Mesendoderm (in vitro differentiated cells): ENCODE measurements at regions not wholly inside any gene's neighbourhood (a gene's known extent, or its start where the extent isn't known, plus 50 kb on each side); places are given as distances from the start of the nearest gene placed in this dataset.

Experiments used
- DNase-seq: peaks from one replicate; pipeline ENCODE4 v3.0.0; 2013
- H2AK5ac ChIP-seq: 2 replicates; pipeline ENCODE4 v1.6.1; 2013; ENCODE audit warnings: low read length, inconsistent platforms
- H2BK120ac ChIP-seq: 2 replicates; pipeline ENCODE4 v1.6.1; 2013; ENCODE audit warnings: low read depth, mild to moderate bottlenecking, low read length, moderate library complexity, mixed read lengths
- H2BK15ac ChIP-seq: replicated peaks from 2 replicates; pipeline ENCODE4 v1.6.1; 2013; ENCODE audit warnings: low read depth, mild to moderate bottlenecking, moderate library complexity
- H2BK5ac ChIP-seq: 2 replicates; pipeline ENCODE4 v1.6.1; 2013; ENCODE audit warnings: low read length, inconsistent platforms
- H3K18ac ChIP-seq: 2 replicates; pipeline ENCODE4 v1.6.1; 2013; ENCODE audit warnings: mild to moderate bottlenecking, low read length, mixed read lengths
- H3K23ac ChIP-seq: one replicate; pipeline ENCODE4 v1.6.1; 2013; ENCODE audit warnings: low read length
- H3K27ac ChIP-seq: 2 replicates; pipeline ENCODE4 v1.5.1; 2013; ENCODE audit warnings: low read depth, mild to moderate bottlenecking, inconsistent platforms, low read length, moderate library complexity
- H3K27me3 ChIP-seq: 2 replicates; pipeline ENCODE4 v1.6.1; 2013; ENCODE audit warnings: low read length, control low read depth, mild to moderate bottlenecking, inconsistent platforms; ENCODE audit not compliant: insufficient read depth, poor library complexity
- H3K36me3 ChIP-seq: 2 replicates; pipeline ENCODE4 v1.6.1; 2013; ENCODE audit warnings: low read length, inconsistent platforms; ENCODE audit not compliant: control insufficient read depth, insufficient read depth
- H3K4ac ChIP-seq: one replicate; pipeline ENCODE4 v1.6.1; 2013; ENCODE audit warnings: low read depth, mild to moderate bottlenecking, low read length, moderate library complexity
- H3K4me1 ChIP-seq: 2 replicates; pipeline ENCODE4 v1.6.1; 2013; ENCODE audit warnings: low read depth, low read length, inconsistent platforms; ENCODE audit not compliant: control insufficient read depth
- H3K4me2 ChIP-seq: 2 replicates; pipeline ENCODE4 v1.6.1; 2013; ENCODE audit warnings: low read length
- H3K4me3 ChIP-seq: 2 replicates; pipeline ENCODE4 v1.5.1; 2013; ENCODE audit warnings: mild to moderate bottlenecking, low read length
- H3K56ac ChIP-seq: one replicate; pipeline ENCODE4 v1.6.1; 2013; ENCODE audit warnings: low read length
- H3K79me1 ChIP-seq: 2 replicates; pipeline ENCODE4 v1.6.1; 2013; ENCODE audit warnings: low read length, inconsistent platforms
- H3K79me2 ChIP-seq: 2 replicates; pipeline ENCODE4 v1.6.1; 2013; ENCODE audit warnings: mild to moderate bottlenecking, low read length; ENCODE audit not compliant: control insufficient read depth, insufficient read depth
- H3K9ac ChIP-seq: 2 replicates; pipeline ENCODE4 v1.6.1; 2013; ENCODE audit warnings: low read length, inconsistent platforms
- H4K5ac ChIP-seq: one replicate; pipeline ENCODE4 v1.6.1; 2013; ENCODE audit warnings: low read length
- H4K8ac ChIP-seq: one replicate; pipeline ENCODE4 v1.6.1; 2013; ENCODE audit warnings: low read depth, mild to moderate bottlenecking, control low read depth, low read length, moderate library complexity
- WGBS: extraction: QIAGEN DNeasy Blood & Tissue Kit; methylation state at CpG from one replicate; pipeline ENCODE4 v1.1.7; 2013; ENCODE audit warnings: low lambda C conversion rate, missing lambda C conversion rate; ENCODE audit not compliant: insufficient coverage; ENCODE audit errors: extremely low coverage; 5-methylcytosine and 5-hydroxymethylcytosine counted together

- Histone ChIP-seq H3K27ac (no peak overlapping the region), H3K4me3 (no peak overlapping the region), H2BK15ac (no peak overlapping the region)
These were observed 544.5 kb upstream of the CDH11 start for GRCh38 chr16:65666132-65666941.

DNA sequence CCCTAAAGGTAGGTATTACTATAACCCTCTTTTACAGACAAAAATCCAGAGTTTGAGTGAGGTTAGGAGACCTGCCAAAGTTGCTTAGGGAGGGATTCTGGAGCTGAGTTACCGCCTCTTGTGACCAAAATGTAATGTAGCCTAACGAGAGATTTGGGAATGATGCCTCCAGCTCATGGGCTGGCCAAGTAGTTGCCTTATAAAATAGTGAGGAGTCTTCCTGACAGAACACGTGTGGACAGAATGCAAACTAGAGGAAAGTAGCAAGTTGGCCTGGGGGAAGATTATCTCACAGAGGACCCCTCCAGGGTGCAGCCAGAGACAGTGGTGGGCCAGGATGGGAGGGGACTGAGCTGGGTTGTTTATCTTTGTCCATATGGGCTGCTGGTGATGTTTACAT lies 543.7 kb upstream of the CDH11 start:
- Histone ChIP-seq H4K8ac (no peak overlapping the region), H3K79me1 (no peaks in the 10 kb centered on the region), H3K4ac (no peak overlapping the region), H3K36me3 (no peaks in the 10 kb centered on the region), H3K23ac (no peak overlapping the region), H3K9ac (no peak overlapping the region), H3K27ac (no peak overlapping the region), H3K4me1 (peaks cover 4% of the 10 kb centered on the region), H4K5ac (no peak overlapping the region), H3K79me2 (no peaks in the 10 kb centered on the region), H3K4me2 (no peak overlapping the region), H3K27me3 (no peaks in the 10 kb centered on the region), H2AK5ac (no peak overlapping the region), H2BK120ac (no peak overlapping the region), H2BK5ac (no peak overlapping the region), H3K56ac (no peak overlapping the region), H3K18ac (no peak overlapping the region), H2BK15ac (no peak overlapping the region), H3K4me3 (no peak overlapping the region)
- no peak for DNase-seq
- no CpG with 5 or more reads among the region's 3 CpGs for WGBS

More at GRCh38 chr16:65666132-65666941, 544.5 kb upstream of the CDH11 start:
- H3K56ac ChIP-seq, result no peak overlapping the region
- no peak overlapping the region for H3K4me2 ChIP-seq
- no peak overlapping the region for H2AK5ac ChIP-seq
- no peak overlapping the region for H2BK120ac ChIP-seq
- no peak overlapping the region for H3K4ac ChIP-seq
- WGBS, result no CpG with 5 or more reads among the region's 11 CpGs
- no peak overlapping the region for H3K23ac ChIP-seq
- no peak overlapping the region for H3K9ac ChIP-seq
- no peaks in the 10 kb centered on the region for H3K27me3 ChIP-seq
- H4K5ac ChIP-seq, result no peak overlapping the region
- no peaks in the 10 kb centered on the region for H3K79me1 ChIP-seq
- no peak for DNase-seq
- no peaks in the 10 kb centered on the region for H3K36me3 ChIP-seq
- no peak overlapping the region for H4K8ac ChIP-seq
- H2BK5ac ChIP-seq, result no peak overlapping the region
- H3K79me2 ChIP-seq, result no peaks in the 10 kb centered on the region
- H3K18ac ChIP-seq, result no peak overlapping the region
- H3K4me1 ChIP-seq, result peaks cover 4% of the 10 kb centered on the region

DNA sequence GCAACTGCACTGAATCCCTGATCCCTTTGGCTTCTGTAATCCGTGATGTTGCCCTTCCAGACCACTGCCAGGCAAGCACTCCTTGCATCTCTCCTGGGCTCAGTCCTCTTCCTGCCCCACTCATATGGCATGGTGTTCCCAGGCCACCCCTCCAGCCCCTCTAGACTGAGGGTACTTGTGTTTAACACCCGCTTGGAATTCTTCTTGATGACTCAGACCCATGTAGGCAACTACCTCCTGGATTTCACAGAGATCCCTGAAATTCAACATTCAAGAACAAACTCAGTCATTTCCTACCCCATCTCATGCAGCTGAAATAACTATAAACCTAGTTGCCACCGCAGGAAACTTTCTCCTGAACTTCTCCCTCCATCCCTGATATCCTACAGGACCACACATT lies 541.9 kb upstream of the CDH11 start:
- no peak overlapping the region for H4K8ac ChIP-seq
- no peaks in the 10 kb centered on the region for H3K79me1 ChIP-seq
- no peak overlapping the region for H3K4me2 ChIP-seq
- H3K18ac ChIP-seq, result no peak overlapping the region
- no peak overlapping the region for H3K4me3 ChIP-seq
- DNase-seq, result peak; percentile 51
- no peak overlapping the region for H2AK5ac ChIP-seq
- no peaks in the 10 kb centered on the region for H3K27me3 ChIP-seq
- no peak overlapping the region for H2BK5ac ChIP-seq
- no peak overlapping the region for H2BK15ac ChIP-seq
- H3K4ac ChIP-seq, result no peak overlapping the region
- H3K56ac ChIP-seq, result no peak overlapping the region
- no peak overlapping the region for H3K27ac ChIP-seq
- peaks cover 4% of the 10 kb centered on the region for H3K4me1 ChIP-seq
- WGBS, result no CpG with 5 or more reads among the region's 3 CpGs
- no peaks in the 10 kb centered on the region for H3K79me2 ChIP-seq
- no peaks in the 10 kb centered on the region for H3K36me3 ChIP-seq
- H4K5ac ChIP-seq, result no peak overlapping the region
- H2BK120ac ChIP-seq, result no peak overlapping the region
- H3K9ac ChIP-seq, result no peak overlapping the region
- H3K23ac ChIP-seq, result no peak overlapping the region

GRCh38 chr16:65662256-65662655 lies 540.4 kb upstream of the CDH11 start:
- Histone ChIP-seq H3K79me1 (no peaks in the 10 kb centered on the region), H3K18ac (no peak overlapping the region), H2BK15ac (no peak overlapping the region), H3K56ac (no peak overlapping the region), H2BK5ac (no peak overlapping the region), H4K5ac (no peak overlapping the region), H3K4me3 (no peak overlapping the region), H3K4me1 (peaks cover 4% of the 10 kb centered on the region), H3K27me3 (no peaks in the 10 kb centered on the region), H3K27ac (no peak overlapping the region), H2BK120ac (no peak overlapping the region), H3K79me2 (no peaks in the 10 kb centered on the region), H3K23ac (no peak overlapping the region), H3K36me3 (no peaks in the 10 kb centered on the region), H3K4me2 (no peak overlapping the region), H2AK5ac (no peak overlapping the region), H3K9ac (no peak overlapping the region), H4K8ac (no peak overlapping the region), H3K4ac (no peak overlapping the region)
- DNase-seq, result no peak
- WGBS, result no CpG with 5 or more reads among the region's 4 CpGs

GRCh38 chr16:65661558-65661957 lies 539.7 kb upstream of the CDH11 start:
- no peaks in the 10 kb centered on the region for H3K27me3 ChIP-seq
- no peak overlapping the region for H3K4me3 ChIP-seq
- no peak overlapping the region for H2BK5ac ChIP-seq
- no peak overlapping the region for H2BK120ac ChIP-seq
- H2AK5ac ChIP-seq, result no peak overlapping the region
- no CpG with 5 or more reads among the region's 5 CpGs for WGBS
- H3K23ac ChIP-seq, result no peak overlapping the region
- no peaks in the 10 kb centered on the region for H3K36me3 ChIP-seq
- H3K79me1 ChIP-seq, result no peaks in the 10 kb centered on the region
- H3K79me2 ChIP-seq, result no peaks in the 10 kb centered on the region
- no peak overlapping the region for H3K9ac ChIP-seq
- no peak overlapping the region for H4K5ac ChIP-seq
- DNase-seq, result no peak
- H4K8ac ChIP-seq, result no peak overlapping the region
- no peak overlapping the region for H3K4me2 ChIP-seq
- no peak overlapping the region for H3K18ac ChIP-seq
- H3K56ac ChIP-seq, result no peak overlapping the region
- no peak overlapping the region for H3K27ac ChIP-seq
- H2BK15ac ChIP-seq, result no peak overlapping the region
- no peak overlapping the region for H3K4ac ChIP-seq
- peaks cover 4% of the 10 kb centered on the region for H3K4me1 ChIP-seq

DNA sequence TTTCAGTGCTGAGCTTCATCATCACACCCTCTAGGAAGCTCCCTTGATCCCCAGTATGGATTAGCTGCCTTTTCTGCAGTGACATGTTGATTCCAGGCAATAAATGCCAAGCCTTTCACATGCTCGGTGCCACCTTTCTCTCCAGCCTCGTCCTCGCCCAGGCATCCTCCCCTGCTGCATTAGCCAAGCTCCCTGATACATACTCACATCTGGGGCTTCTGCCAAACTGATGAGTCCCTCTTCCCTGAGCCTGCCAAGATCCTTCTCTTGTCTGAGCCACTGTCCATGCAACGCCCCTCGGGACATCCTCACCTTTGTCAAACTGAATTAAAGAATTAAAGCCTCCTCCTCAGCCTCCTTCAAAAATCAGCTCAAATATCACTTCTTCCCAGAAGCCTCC lies 538.5 kb upstream of the CDH11 start:
- H4K8ac ChIP-seq, result no peak overlapping the region
- no peak overlapping the region for H3K4ac ChIP-seq
- no peak overlapping the region for H2BK5ac ChIP-seq
- no peaks in the 10 kb centered on the region for H3K27me3 ChIP-seq
- no peak overlapping the region for H3K18ac ChIP-seq
- H3K23ac ChIP-seq, result no peak overlapping the region
- H3K36me3 ChIP-seq, result no peaks in the 10 kb centered on the region
- H3K27ac ChIP-seq, result no peak overlapping the region
- WGBS, result no CpG with 5 or more reads among the region's 5 CpGs
- H3K9ac ChIP-seq, result no peak overlapping the region
- no peak overlapping the region for H3K56ac ChIP-seq
- no peak overlapping the region for H3K4me2 ChIP-seq
- H2BK120ac ChIP-seq, result no peak overlapping the region
- no peak overlapping the region for H3K4me3 ChIP-seq
- no peak overlapping the region for H2AK5ac ChIP-seq
- H3K79me1 ChIP-seq, result no peaks in the 10 kb centered on the region
- H4K5ac ChIP-seq, result no peak overlapping the region
- peaks cover 4% of the 10 kb centered on the region for H3K4me1 ChIP-seq
- no peak for DNase-seq
- no peak overlapping the region for H2BK15ac ChIP-seq
- H3K79me2 ChIP-seq, result no peaks in the 10 kb centered on the region
